Ascending aorta (tissue), 2 donors: ENCODE measurements at regions not wholly inside any gene's neighbourhood (a gene's known extent, or its start where the extent isn't known, plus 50 kb on each side); places are given as distances from the start of the nearest gene placed in this dataset.
"Not testable (repeated sequence)": the region's sequence is repeated elsewhere in the genome, so short reads cannot be mapped to it uniquely, and the experiment has no call there.

Experiments
- DNase-seq, 2 donors: peaks; one replicate each; pipeline ENCODE4 v3.0.0-alpha.2; 2019; ENCODE audit warnings: low spot score in 2 of 2
- H3K27ac ChIP-seq, 2 donors: fragments of 200-600 bp; sonication (generic); one replicate each; pipeline ENCODE4 v1.5.1; 2016 to 2017; ENCODE audit warnings: mild to moderate bottlenecking in 1 of 2
- H3K27me3 ChIP-seq: fragments of 200-600 bp; sonication (generic); one replicate; pipeline ENCODE4 v1.5.1; 2017
- H3K36me3 ChIP-seq, 2 donors: fragments of 200-600 bp; sonication (generic); one replicate each; pipeline ENCODE4 v1.5.1; 2016
- H3K4me1 ChIP-seq, 2 donors: fragments of 200-600 bp; sonication (generic); one replicate each; pipeline ENCODE4 v1.5.1; 2016 to 2017; ENCODE audit warnings: mild to moderate bottlenecking in 1 of 2
- H3K4me3 ChIP-seq, 2 donors: fragments of 200-600 bp; sonication (generic); one replicate each; pipeline ENCODE4 v1.5.1; 2016 to 2017; ENCODE audit warnings: mild to moderate bottlenecking in 1 of 2
- H3K9me3 ChIP-seq, 2 donors: fragments of 200-600 bp; sonication (generic); one replicate each; pipeline ENCODE4 v1.5.1; 2016
- CTCF ChIP-seq, 3 experiments: fragments of 200-600 bp in 2 of 3; fragments of 450-650 bp in 1 of 3; sonication (generic) in 2 of 3; IDR thresholded peaks; one replicate each; pipeline ENCODE4 v1.5.1; 2016 to 2019; ENCODE audit warnings: antibody characterized with exemption in 3 of 3, mild to moderate bottlenecking in 1 of 3, moderate library complexity in 1 of 3
- intact Hi-C: fragments of 100-400 bp; cut with DNase I; formaldehyde crosslinking; loops from one replicate; pipeline ENCODE4 v1.15.1; 2023

- no peaks in the 10 kb centered on the region for H3K36me3 ChIP-seq
- intact Hi-C loops = no loop called here
- no peak overlapping the region for H3K4me3 ChIP-seq
- no peaks in the 10 kb centered on the region for H3K27me3 ChIP-seq
- H3K4me1 ChIP-seq = no peaks in the 10 kb centered on the region
- TF ChIP-seq CTCF (IDR thresholded peaks at IDR 0.05) = no peak
- peaks cover 0 to 3% of the 10 kb centered on the region in 2 donors for H3K9me3 ChIP-seq
- no peak for DNase-seq
- no peak overlapping the region for H3K27ac ChIP-seq
Observed at GRCh38 chr10:123221418-123221817, 67.2 kb downstream of the BUB3 start.

- Histone ChIP-seq H3K36me3 (no peaks in the 10 kb centered on the region), H3K27me3 (no peaks in the 10 kb centered on the region), H3K4me3 (no peak overlapping the region), H3K9me3 (no peaks in the 10 kb centered on the region), H3K27ac (no peak overlapping the region), H3K4me1 (no peaks in the 10 kb centered on the region)
- intact Hi-C loops = no loop called here
- DNase-seq = no peak
- no peak for TF ChIP-seq CTCF (IDR thresholded peaks at IDR 0.05)
Observed at GRCh38 chr10:123222832-123223231, 68.6 kb downstream of the BUB3 start.

GRCh38 chr10:123227706-123228105 lies 73.5 kb downstream of the BUB3 start:
- H3K36me3 ChIP-seq = peaks cover 0 to 14% of the 10 kb centered on the region in 2 donors
- no peak overlapping the region for H3K4me3 ChIP-seq
- TF ChIP-seq CTCF (IDR thresholded peaks at IDR 0.05) = no peak
- no peaks in the 10 kb centered on the region for H3K27me3 ChIP-seq
- H3K9me3 ChIP-seq = peaks cover 0 to 3% of the 10 kb centered on the region in 2 donors
- intact Hi-C loops = no loop called here
- DNase-seq = no peak
- H3K27ac ChIP-seq = no peak overlapping the region
- no peaks in the 10 kb centered on the region for H3K4me1 ChIP-seq

- intact Hi-C loops = no loop called here
- H3K9me3 ChIP-seq = peaks cover 0 to 22% of the 10 kb centered on the region in 2 donors
- no peak for DNase-seq
- no peaks in the 10 kb centered on the region for H3K27me3 ChIP-seq
- TF ChIP-seq CTCF (IDR thresholded peaks at IDR 0.05) = no peak
- H3K27ac ChIP-seq = no peak overlapping the region
- H3K4me1 ChIP-seq = no peaks in the 10 kb centered on the region
- H3K4me3 ChIP-seq = no peak overlapping the region
- peaks cover 0 to 14% of the 10 kb centered on the region in 2 donors for H3K36me3 ChIP-seq
Observed at GRCh38 chr10:123229927-123230630, 75.9 kb downstream of the BUB3 start.

- DNase-seq, intact Hi-C loops, H3K27ac ChIP-seq, H3K4me3 ChIP-seq, H3K27me3 ChIP-seq, H3K4me1 ChIP-seq: not testable (repeated sequence)
- peaks cover 0 to 23% of the 10 kb centered on the region in 2 donors for H3K9me3 ChIP-seq
- peaks cover 0 to 14% of the 10 kb centered on the region in 2 donors for H3K36me3 ChIP-seq
Observed at GRCh38 chr10:123232879-123233278, 78.7 kb downstream of the BUB3 start.

- H3K9me3 ChIP-seq = peaks cover 0 to 23% of the 10 kb centered on the region in 2 donors
- peaks cover 0 to 13% of the 10 kb centered on the region in 2 donors for H3K36me3 ChIP-seq
- H3K27me3 ChIP-seq, H3K4me3 ChIP-seq, H3K4me1 ChIP-seq, H3K27ac ChIP-seq, DNase-seq, intact Hi-C loops: not testable (repeated sequence)
Observed at GRCh38 chr10:123235014-123235413, 80.8 kb downstream of the BUB3 start.
